ENCODE measurements at regions not wholly inside any gene's neighbourhood (a gene's known extent, or its start where the extent isn't known, plus 50 kb on each side); places are given as distances from the start of the nearest gene placed in this dataset.

DNA sequence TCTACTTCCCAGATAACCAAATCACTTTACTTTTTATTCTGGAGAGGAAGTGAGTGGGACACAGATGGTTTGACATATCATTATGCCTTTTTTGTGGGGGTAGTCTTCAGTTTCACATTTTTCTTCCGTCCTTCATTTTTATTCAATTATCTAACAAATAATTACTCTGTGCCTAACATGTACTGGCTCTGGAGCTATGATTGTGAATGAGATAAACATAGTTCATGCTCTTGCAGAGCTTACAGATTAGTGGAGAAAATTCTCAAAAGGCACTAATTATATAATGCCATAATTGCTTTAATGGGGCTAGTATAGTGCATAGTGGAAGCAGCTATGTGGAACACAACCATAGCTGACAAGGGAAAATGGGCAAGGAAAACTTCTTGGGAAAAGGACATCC lies 303.6 kb upstream of the TFPI start:
- TF ChIP-seq CTCF (IDR thresholded peaks at IDR 0.05) (no peak), POLR2A (IDR thresholded peaks at IDR 0.05) (no peak), EP300 (IDR thresholded peaks at IDR 0.05) (no peak)

Data from stomach (tissue), 4 donors.